NCI-H1417 treated with DMSO at 0.1 percent for 48 hours (cell line): ENCODE measurements at regions not wholly inside any gene's neighbourhood (a gene's known extent, or its start where the extent isn't known, plus 50 kb on each side); places are given as distances from the start of the nearest gene placed in this dataset.
"Not testable (repeated sequence)": the region's sequence is repeated elsewhere in the genome, so short reads cannot be mapped to it uniquely, and the experiment has no call there.

Experiments used
- DNase-seq: peaks from one replicate; lab custom pipeline; 2025; lab: John Stamatoyannopoulos, UW

DNA sequence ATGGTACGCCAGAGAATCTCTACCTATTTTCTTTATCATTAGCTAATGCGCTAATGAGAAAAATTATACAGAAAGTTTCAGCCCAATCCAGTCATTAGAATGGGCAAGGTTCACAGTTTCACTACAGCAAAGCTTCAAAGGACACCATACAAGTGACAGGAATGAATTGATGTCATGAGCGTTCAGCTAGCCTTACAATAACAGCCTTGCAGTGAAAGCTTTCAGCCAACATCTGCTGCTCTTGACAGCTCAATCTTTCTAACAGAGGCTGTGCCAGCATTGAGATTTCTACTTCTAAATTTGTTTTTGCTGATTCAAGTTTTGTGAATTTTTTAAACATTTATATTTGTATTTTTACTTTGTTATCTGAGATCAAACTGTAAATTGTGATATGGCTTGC lies 302.4 kb upstream of the FAM174A start:
- no peak for DNase-seq

DNA sequence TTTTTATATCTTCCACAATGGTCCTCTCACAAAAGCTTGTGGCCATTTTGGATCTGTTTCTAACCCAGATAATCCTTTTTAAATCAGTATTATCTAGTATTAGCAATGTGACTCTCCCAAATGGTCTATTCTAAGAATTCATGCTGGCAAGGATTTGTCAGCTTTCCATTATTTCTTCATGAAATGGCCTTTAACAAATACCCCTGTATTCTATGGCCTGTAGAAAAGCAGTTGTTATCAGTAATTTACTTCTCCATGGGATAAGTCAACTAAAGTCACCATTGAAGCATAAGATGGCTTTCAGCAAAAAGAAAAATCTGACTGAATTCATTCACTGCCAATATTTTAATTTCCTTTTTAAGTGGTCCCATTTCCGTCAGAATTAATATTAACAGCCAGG lies 346.4 kb upstream of the FAM174A start:
- no peak for DNase-seq

DNA sequence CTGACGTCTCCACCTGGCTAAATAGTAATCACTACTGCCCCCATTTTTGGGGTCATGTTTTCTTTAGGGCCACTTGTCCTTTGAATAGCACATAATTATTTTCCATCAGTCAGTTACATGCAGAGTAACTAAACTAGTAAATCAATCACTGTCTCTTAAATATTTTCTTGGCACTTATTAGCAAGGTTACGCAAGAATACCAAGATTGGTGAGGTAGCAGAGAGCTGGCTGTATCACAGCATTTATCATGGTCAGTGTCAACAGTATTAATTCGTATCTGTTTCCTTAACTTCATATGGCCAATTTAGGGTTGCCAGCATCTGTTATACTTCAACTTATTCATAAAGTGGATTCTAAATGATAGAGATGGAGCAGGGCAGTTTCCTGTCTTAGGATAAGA lies 346.8 kb upstream of the FAM174A start:
- DNase-seq = no peak

DNA sequence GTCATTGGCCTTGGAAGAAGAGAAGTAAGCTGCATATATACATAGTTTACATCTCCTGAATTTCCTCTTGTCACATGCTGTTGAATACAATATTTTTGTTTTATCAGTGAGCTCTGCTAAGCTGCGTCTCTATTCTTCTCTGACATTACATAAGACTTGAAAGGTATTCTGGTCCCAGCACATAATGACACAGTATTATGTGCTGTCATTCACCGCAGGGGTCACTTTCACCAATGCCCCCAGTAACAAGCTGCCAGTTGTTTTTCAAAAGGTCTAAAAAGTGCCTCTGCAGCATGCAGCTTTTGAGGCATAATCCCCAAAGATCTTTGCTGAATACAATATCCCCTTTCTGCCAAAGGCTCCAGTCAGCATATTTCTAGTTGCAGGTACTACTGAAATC lies 349.0 kb upstream of the FAM174A start:
- no peak for DNase-seq

DNA sequence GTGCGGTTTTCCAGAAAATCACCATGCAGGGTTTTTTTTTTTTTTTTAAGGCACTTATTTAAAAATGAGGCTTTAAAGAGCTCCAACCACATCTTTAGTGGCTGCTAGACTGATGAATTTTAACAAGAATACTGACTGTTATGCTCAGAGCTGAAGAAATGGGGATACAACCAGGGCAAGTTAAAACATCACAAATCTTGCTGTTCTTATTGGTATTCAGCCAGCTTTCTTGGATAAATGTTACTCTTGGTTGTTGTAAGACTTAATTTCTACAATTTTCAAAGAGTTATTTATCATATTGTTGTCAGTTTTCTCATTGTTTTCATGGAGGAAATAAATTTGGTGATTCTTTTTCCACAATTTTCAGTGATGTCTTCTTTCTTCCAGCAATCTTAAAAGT lies 352.8 kb upstream of the FAM174A start:
- no peak for DNase-seq

DNA sequence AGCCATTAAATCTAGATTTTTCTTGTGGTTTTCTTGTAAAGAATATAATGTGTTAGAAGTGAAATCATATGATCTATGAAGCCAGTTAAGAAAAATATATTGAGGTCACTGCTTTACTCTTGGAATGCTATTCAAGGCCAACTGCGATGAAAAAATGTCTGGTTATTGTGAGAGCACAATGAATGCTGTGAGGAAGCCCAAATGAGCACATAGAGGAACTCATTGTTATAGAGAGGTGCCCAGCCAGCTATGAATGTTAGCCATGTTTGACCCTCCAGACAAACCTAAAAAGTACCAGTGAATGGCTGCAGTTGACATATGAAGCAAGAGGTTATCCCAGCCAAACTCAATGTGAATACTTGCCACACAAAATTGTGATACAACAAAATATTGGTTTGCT lies 359.8 kb upstream of the FAM174A start:
- no peak for DNase-seq

DNA sequence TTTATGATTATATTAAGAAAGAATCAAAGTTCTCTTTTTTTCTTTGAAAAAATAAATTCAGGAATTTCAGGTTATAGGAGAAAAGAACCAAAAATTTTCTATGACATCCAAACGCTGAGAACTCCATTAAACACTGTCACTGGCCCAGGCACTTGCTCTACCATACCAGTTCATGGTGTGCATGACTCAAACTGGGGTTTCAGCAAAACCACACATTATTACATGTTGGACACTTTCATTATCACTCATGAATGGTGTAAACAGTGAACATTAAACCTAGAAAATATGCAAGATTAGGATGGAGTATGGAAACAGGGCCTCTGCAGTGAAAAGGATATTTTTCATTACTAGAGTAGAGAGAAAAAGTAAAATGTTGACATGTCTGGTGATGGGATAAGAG lies 369.9 kb upstream of the FAM174A start:
- DNase-seq = no peak

DNA sequence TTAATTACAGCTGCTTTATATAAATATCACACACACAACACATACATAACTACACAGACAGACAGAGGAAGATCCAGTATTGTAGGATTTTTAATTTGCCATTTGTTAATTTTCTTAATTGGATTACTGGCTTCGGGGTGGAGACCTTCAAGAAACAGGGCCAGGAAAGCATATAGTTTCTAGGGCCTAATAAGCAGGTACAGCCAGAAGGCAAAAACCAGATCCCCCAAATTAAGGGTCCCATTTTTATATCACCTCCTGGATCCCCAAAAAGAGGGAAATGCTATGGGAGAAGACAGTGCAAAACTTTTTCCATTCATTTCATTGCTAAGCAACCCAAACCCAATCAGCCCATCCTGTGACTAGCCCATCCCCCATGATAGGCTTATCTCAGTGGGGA lies 373.3 kb upstream of the FAM174A start:
- DNase-seq = no peak

DNA sequence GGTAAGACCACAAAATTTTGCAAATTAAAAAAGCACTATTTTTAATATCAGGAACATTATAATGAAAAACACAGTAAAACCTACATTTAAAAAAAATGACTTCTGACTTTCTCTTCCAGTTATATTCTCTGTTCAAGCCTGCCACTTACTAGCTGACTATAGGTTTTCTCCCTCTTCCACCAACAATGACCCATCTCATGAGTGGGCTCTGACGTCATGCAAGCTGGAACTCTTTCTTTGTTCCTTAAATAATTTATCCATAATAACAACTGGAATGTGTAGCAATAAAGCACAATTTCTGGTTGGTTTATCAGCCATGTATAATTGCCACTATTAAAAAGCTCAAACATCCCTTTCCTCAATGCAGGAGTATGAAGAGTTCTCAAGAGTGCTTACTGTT lies 378.1 kb upstream of the FAM174A start:
- DNase-seq = no peak

DNA sequence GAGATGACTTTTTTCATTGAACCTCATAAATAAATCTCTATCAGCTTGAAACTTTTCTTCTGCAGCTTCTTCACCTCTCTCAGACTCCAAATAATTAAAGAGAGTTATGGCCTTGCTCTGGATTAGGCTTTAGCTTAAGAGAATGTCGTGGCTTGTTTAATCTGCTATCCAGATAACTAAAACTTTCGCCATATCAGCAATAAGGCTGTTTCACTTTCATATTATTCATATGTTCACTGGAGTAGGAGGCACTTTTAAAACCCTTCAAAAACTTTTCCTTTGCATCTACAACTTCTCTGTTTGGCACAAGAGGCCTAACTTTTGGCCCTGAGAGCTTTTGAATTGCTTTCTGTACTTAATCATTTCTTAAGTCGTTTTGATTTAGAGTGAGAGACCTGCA lies 386.9 kb upstream of the FAM174A start:
- no peak for DNase-seq

DNA sequence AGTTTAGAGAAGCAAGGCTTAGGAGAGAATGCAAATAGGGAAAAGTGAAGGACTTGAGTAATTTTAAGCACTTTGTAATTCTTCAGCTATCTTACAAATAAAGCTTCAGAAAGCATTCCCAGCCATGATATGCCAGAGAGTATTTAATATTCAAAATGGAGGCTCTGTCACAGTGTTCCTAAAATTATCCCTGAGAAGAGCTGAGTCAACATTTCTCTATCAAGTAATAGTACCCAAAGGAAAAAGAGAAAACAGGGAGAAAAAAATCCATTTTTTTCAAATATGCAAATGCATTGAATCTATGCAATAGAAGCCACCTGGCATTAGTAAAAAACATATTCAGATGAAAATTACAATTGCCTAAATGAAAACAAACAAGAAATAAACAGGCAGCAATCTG lies 392.6 kb upstream of the FAM174A start:
- no peak for DNase-seq

DNA sequence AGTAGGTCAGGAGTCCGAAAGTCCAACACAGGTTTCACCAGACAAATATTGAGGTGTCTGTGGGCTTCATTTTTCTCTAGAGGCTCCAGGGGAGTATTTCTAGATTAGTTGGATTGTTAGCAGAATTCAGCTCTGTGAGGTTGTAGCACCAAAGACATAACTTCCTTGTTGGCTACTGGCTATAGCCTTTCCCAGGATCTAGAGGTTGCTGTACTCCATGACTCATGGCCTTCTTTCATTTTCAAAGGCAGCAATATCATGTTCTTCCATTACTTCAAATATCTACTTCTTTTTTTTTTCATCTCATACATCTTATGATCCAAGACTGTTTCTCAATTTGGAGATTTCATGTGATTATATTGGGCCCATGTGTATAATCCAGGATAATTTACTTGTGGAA lies 404.0 kb upstream of the FAM174A start:
- no peak for DNase-seq

DNA sequence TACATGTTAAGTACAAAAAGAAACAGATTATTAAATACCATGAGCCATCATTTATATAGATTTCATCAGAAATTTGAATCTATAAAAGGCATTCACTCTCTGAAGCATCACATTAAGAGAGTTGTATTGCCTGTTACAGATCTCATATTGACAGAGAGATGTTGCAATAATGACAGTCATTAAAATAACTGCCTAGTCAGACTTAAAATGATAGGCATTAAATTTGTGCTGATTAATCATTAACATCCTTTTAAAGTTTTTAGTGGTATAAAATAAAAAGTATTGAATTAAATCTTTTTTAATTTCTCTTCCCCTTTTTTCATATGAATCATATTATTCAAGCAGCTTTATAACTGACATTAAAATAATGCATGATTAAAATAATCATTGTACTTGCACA lies 404.9 kb upstream of the FAM174A start:
- no peak for DNase-seq

DNA sequence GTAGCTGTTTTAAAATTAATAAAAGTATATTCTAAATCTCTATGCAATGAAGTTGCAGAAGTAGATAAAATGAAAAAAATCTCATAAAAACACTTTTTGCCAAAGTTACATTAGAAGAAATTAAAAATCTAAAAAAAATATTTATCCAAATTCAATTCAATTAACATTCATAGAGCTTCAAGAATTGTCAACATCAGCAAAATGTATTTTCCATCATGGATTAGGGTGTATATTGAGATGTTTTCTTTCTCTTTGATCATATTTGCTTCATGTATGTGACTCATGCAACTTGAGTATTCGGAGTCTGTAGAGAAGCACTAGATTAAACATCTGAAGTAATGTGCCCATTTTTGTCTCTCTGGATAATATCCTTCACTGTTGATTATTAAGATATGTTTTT lies 415.3 kb upstream of the FAM174A start:
- no peak for DNase-seq

DNA sequence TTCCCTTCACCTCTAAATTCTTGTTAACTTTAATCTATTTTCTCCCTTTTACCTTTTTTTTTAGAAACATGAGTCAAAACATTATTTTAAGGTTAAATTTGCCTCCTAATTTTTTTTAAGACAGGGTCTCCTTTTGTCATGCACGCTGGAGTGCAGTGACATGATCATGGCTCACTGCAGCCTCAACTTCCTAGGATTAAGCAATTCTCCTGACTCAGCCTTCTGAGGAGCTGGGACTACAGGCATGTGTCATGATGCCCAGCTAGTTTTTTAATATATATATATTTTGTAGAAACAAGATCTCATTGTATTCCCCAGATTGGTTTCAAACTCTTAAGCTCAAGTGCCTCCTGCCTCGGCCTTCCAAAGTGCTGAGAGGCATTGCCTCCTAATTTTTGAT lies 424.7 kb upstream of the FAM174A start:
- DNase-seq = no peak

DNA sequence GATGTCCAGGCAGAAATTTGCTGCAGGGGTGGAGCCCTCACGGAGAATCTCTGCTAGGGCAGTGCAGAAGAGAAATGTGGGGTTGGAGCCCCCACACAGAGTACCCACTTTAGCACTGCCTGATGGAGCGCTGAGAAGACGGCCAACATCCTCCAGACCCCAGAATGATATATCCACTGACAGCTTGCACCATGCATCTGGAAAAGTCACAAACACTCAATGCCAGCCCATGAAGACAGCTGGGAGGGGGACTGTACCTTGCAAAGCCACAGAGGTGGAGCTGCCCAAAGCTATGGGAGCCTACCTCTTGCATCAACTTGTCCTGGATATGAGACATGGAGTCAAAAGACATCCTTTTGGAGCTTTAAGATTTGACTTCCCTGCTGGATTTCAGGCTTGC lies 426.3 kb upstream of the FAM174A start:
- DNase-seq = no peak

DNA sequence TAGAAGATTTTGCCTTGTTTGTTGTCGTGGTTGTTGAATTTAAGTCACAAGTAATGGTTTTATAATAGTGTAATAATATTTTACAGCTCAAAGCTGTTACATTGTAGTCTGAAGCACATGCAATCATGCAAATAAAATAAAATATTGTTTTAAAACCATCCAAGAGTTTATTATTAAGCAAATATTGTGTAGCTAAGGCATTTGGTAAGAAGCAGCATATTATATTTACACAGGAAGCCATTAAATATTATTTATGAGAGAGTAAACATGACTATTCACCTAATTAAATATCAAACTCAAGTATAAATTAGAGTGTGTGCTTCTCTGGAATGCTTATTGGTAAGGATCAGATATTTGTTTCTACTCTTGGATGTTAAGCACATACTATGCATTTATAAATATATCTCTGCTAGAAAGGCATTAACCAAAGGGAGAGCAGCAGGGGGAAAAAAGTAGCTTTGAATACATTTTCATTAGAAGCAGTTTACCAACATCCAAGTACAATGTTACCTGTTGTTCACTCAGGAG lies 431.5 kb upstream of the FAM174A start:
- DNase-seq = not testable (repeated sequence)

DNA sequence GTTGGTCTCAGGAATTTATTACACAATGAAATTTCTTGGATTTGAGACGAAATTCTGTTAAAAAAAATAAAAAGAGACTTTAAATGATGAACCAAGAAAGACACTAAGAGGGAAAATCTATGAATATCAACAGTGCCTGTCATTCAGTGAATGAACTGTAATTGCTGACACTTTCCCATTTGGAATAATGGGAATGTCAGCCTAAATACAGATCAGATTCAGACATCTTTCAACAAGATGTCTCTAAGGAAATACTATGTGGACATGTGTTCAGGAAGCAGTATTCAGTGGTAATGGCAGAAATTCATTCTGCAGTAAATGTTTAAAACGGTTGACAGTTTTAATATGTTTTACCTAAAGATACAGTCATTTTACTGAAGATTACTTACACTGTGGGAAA lies 433.7 kb upstream of the FAM174A start:
- not testable (repeated sequence) for DNase-seq

DNA sequence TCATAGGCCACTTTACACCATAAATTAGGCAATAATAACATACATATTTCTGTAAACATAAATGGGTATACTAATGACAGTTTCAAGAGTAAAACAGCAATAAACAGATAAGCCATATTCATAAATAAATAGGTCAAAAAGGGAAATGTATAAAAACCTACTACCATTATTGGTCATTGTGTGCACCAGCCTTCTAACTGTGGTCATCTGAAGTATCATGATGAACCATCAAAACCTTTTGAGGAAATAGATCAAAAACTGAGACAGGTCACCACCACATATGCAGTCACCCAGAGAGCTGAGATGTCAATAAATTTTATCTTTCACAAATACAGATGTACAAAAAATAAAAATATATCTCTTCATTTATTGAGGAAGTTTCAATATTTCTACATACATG lies 438.8 kb upstream of the FAM174A start:
- DNase-seq = not testable (repeated sequence)

DNA sequence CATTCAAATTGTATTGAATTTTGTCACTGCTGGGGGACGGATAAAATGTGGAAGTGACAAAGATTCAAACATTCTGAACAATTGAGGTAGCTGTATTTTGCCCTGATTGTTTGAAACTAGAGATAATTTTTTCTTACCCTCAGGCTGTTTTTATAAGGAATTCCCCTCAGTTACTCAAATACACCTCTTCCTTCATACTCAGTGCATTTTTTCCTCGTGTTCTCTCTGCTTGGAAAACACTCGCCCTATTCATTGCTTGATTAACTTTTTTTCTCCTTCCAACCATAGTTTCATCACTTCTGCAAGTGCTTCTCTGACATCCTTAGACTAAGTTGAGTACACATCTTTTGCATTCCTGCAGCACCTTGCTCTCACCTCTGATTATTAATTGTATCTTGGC lies 454.5 kb upstream of the FAM174A start:
- not testable (repeated sequence) for DNase-seq

DNA sequence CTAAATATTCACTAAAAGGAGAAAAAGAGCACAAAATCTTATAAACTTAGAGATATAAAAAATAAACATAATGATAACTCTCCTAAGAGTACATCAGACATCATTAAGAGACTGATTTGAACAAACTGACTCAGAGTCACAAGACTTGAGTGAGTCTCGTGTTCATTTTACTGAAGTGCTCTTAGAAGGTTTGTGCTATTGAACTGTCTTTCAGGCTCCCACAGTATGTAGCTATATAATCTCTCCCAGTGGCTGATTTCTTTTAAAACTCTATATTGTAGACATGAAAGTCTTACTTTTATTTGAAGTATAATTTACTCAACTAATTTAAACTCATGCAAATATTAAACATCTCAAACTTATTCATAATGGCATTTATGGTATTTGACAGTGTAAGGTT lies 456.0 kb upstream of the FAM174A start:
- DNase-seq = not testable (repeated sequence)

DNA sequence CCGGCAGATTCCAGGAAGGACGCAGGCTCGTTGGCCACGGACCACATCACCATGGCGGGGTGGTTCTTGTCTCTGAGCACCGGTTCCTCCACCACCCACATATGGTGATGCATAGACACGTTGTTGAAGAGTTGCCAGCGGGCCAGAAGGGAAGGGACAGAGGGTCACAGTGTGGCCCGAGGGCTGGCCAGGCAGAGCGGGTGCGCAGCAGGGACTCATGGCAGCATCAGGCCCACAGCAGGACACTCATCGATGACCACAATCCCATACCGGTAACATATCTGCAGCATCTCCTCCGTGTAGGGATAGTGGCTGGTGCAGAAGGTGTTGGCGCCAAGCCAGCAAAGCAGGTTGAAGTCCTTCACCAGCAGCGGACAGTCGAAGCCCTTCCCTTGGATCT lies 469.2 kb upstream of the FAM174A start:
- DNase-seq = not testable (repeated sequence)

DNA sequence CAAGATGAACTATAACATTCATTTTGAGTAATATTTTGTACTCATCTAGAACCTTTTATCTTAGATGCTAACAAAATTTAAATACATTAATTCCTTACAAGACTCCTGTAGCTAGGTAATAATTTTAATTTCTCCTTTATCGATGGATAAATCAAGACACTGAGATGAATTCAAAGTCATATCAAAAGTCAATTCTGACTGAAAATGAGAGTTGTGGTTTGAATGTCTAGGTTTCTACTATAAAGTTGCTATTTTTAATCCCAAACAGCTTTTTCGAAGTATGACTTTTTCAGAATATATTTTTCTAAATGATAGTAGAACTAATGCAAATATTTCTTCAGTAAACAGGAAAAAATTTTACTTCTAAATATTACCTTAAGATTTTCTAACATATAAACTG lies 491.7 kb upstream of the FAM174A start:
- no peak for DNase-seq

DNA sequence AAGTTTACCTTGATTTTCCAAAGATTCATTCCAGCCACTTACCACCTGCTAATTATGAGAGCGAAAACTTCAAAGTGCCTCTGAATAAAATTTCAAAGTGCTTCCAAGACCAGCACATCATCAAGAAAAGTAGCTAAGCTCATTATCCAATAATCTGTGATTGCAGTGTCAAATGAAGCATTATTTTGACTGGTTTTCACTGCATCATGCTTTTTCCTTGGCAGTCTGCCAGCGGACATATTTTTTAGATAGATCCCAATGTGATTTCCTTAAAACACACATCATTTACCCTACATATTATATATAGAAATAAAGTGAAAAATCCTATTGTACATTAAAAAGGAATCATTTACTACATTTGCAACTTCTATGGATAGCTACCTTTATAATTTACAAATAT lies 508.6 kb upstream of the FAM174A start:
- DNase-seq = no peak

DNA sequence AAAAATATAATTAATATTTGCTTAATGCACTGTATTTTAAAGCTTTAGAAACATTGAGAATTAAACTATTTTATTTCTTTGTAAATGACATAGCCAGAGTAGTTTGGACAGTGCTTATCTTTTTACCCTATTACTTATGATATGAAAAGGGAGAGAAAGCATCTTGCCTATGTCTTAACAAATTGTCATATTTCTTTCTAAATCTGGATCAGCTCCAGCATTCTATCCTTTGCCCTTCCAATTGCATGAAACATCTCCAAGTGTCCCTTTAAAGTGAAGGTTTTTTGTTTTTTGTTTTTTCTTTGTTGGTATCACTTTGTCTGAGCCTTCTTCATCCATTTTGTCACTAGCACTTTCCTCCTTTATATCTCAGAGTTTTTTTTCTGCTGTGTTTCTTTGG lies 511.6 kb upstream of the FAM174A start:
- DNase-seq = no peak
